GM19239 (cell line): ENCODE measurements at regions not wholly inside any gene's neighbourhood (a gene's known extent, or its start where the extent isn't known, plus 50 kb on each side); places are given as distances from the start of the nearest gene placed in this dataset.

Experiments used
- DNase-seq: peaks from one replicate; pipeline ENCODE4 v3.0.0; 2011; ENCODE audit warnings: low spot score; ENCODE audit not compliant: insufficient read length
- FAIRE-seq: peaks from 2 replicates; lab custom pipeline; 2011; peaks lifted over from hg19 to GRCh38; lab: Jason Lieb, UNC

DNA sequence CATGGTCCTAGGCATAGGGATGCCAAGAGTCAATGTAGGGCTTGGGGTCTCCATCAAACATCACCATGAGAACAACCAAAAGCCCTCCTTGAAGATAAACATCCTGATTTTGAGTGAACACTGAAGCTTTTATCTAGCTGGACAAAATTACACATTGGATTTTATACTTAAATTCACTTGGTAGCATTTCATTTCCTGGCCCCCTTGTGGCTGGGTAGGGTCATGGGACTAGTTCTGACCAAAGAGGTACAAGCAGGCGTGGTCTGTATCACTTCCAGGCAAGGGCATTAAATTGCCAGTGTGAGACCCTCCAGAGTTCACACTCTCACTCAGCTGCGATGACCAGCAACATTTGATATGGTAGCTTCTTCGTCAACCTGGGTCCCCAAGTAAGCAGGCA is 320.3 kb downstream of the ACTL7B start:
- DNase-seq, result peak; percentile 20
- FAIRE-seq, result no peak

GRCh38 chr9:108534741-108535140 is 321.0 kb downstream of the ACTL7B start:
- FAIRE-seq (no peak), DNase-seq (no peak)

- DNase-seq, result no peak
- FAIRE-seq, result no peak
These were observed 325.6 kb downstream of the ACTL7B start for GRCh38 chr9:108530141-108530540.

DNA sequence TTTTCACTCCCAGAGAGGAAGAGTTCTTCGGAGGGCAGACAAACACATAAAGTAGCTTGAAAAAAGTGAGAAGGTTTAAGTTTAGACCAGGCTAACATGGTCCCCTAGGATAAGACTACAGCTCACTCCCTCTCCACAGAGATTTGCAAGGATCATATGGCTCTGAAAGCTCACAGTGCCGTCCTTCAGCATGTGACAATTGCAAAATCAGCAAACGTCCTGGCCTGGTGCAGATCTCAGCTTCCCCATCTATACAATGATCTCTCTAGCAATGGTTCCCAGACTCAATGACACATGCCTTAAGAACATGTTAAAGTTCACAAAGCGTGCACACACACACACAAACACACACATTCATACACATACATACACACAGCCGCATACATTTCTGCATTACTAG is 327.6 kb downstream of the ACTL7B start:
- DNase-seq (no peak), FAIRE-seq (no peak)

- no peak for FAIRE-seq
- DNase-seq, result no peak
These were observed 329.3 kb downstream of the ACTL7B start for GRCh38 chr9:108526518-108526917.

- DNase-seq, result no peak
- no peak for FAIRE-seq
These were observed 330.6 kb downstream of the ACTL7B start for GRCh38 chr9:108525186-108525585.

DNA sequence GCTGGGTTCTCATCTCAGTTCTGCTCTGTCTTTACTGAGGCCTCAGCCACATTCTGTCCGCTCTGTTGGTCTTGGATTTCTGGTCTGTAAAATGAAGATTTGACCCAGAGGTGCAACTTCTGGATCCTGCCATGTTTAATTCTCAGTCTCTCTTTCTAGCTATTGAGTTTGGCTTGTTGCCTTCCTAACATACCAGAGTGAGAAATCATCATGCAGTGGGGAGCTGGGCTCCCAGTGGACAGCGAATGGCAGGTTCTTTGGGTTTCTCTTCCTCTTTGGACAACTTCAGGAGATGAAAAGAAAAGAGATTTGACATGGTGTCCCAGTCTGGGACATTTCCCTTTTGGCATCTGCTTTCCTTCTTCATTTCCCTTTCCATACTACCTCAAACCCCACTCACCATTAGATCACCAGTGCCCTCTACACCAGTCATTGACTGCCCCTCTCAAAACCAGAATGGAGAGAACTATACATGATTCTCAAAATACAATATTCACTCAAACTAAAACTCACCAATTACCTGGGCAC is 334.7 kb downstream of the ACTL7B start:
- DNase-seq (no peak), FAIRE-seq (no peak)

DNA sequence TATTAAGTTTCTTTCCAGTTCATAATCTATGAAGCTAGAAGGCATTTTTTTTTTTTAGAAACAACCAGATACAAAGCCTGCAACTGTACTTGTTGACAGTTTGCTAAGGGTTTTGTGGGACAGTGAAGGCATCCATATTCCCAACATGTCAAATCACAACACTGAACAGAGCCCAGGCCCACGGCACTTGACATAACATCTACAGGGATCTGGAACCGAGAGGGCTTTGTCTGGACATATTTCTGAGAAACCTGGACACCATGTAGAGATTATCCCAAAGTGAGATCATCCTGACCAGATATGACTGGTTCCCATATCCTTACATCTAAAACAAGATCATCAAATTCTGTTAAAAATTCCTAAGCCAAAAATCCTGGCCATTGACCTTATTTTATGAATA is 336.3 kb downstream of the ACTL7B start:
- no peak for FAIRE-seq
- DNase-seq, result no peak

- DNase-seq (no peak), FAIRE-seq (no peak)
These were observed 338.0 kb downstream of the ACTL7B start for GRCh38 chr9:108517651-108518365.

GRCh38 chr9:108516391-108516790 is 339.4 kb downstream of the ACTL7B start:
- FAIRE-seq (no peak), DNase-seq (no peak)

DNA sequence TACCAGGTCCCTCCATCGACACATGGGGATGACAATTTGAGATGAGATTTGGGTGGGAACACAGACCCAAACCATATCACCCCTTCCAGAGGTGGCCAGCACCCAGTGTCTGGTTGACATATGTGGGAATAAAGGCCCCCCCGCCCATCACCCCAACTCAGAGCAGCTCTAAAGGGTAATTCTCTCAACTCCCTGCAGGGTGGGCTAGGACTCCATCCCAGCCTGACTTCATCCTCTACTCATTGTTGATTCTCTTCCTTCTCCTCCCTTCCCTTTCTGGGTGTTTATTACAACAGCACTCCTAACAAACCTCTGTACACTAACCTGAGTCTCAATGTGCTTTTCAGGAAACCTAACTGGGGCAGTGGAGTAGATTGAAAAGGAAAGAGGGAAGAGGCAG is 339.9 kb downstream of the ACTL7B start:
- FAIRE-seq (no peak), DNase-seq (no peak)

DNA sequence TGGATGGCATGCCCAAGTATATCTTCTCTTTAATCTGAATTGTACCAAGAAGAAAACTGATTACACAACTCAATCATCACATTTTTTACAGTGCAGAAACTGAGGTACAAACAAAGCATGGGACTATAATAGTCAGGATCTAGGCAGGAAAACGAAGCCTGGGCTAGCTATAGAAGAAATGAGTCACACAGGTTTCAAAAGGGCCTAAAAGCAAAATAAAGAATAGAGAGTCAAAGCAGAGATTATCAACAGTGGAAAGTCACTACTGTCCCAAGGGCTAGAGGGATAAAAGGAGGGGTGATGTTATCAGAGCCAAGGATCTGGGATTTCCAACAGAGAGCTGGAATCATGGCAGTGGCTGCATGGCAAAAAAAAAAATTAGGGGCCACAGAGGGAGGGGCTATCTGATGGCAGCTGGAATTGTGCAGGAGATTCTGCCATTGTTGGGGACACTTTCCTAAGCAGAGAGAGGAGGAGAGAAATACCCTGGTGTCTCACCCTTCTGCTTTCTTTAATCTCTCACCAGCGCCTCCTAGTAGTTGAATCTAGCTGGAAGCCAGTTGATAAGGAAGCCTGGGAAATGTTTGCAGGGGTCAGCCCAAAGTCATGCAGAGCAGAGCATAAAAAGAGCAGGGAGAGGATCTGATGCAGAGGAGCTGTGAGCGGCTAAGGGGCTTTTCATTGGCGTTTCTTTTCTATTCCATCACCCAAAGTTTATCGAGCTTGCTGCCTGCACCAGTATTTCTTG is 343.2 kb downstream of the ACTL7B start:
- FAIRE-seq (no peak), DNase-seq (no peak)

- no peak for FAIRE-seq
These were observed 344.5 kb downstream of the ACTL7B start for GRCh38 chr9:108511307-108511706.

DNA sequence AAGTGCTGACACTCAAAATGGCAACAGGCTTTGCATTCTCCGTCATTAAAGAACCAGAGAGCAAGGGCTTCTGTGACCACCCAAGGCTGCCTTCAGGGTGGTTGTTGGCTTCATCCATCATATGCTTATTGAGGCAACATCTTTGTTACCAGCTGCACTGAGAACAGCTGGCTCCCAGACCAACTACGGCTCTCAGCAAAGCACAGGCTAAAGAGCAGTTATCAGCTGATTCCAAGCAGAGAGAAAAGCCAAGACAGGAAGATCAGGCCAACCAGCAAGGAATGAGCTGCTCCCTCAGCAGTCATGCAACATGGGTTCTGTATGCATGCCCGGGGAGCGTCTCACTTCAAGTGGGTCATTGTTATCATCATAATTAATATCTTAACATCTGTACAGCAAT is 358.9 kb downstream of the ACTL7B start:
- DNase-seq (no peak), FAIRE-seq (no peak)

More at GRCh38 chr9:108511307-108511706, 344.5 kb downstream of the ACTL7B start:
- DNase-seq, result no peak

- no peak for DNase-seq
- FAIRE-seq, result no peak
These were observed 366.2 kb downstream of the ACTL7B start for GRCh38 chr9:108489567-108489966.

- DNase-seq, result no peak
- no peak for FAIRE-seq
These were observed 369.0 kb downstream of the ACTL7B start for GRCh38 chr9:108486831-108487230.

GRCh38 chr9:108484468-108484867 is 371.3 kb downstream of the ACTL7B start:
- FAIRE-seq (no peak), DNase-seq (no peak)

GRCh38 chr9:108483676-108484075 is 372.1 kb downstream of the ACTL7B start:
- DNase-seq, result no peak

GRCh38 chr9:108479989-108480652 is 375.7 kb downstream of the ACTL7B start:
- no peak for DNase-seq
- FAIRE-seq, result no peak

More at GRCh38 chr9:108483676-108484075, 372.1 kb downstream of the ACTL7B start:
- no peak for FAIRE-seq

- FAIRE-seq (no peak), DNase-seq (no peak)
These were observed 377.1 kb downstream of the ACTL7B start for GRCh38 chr9:108478431-108479332.
